ENCODE measurements at regions not wholly inside any gene's neighbourhood (a gene's known extent, or its start where the extent isn't known, plus 50 kb on each side); places are given as distances from the start of the nearest gene placed in this dataset.
"Not testable (repeated sequence)": the region's sequence is repeated elsewhere in the genome, so short reads cannot be mapped to it uniquely, and the experiment has no call there.

DNA sequence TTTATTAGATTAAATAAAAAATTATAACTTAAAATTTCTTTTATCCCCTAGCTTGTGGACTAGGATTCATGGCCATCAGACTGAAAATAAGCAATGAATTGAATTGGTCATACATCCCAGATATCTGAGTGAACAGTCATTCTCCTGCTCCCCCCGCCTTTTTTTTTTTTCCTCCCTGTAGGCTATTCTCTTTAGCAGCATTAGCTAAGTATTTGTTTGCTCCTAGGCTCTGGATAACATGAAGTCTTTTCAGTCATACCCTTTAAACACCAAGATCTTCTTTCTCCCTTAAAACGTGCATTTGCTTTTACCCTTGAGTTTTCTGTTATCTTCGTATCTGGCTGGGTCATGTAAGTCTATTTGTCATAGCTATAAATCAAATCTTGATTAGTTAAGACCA is 866.7 kb upstream of the SPRY2 start:
- DNase-seq: no peak

DNA sequence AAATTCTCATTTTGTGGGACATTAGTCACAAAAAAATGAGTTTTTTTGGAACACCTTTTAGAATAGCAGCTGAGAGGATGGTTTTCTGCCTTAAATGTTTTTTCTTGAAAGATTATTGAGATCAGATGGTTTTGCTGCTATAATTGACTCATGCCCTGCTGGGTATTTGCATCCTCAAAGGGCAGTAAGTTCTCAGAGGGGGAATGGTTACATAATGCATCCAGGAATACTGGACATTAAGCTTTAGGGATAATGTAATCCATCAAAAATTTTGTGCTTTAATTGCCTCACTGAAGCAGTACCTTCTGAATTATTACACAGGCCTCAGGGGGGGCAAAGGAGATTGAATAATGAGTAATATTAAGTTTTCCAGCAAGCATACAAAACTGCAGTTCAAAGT is 866.3 kb upstream of the SPRY2 start:
- DNase-seq: no peak

DNA sequence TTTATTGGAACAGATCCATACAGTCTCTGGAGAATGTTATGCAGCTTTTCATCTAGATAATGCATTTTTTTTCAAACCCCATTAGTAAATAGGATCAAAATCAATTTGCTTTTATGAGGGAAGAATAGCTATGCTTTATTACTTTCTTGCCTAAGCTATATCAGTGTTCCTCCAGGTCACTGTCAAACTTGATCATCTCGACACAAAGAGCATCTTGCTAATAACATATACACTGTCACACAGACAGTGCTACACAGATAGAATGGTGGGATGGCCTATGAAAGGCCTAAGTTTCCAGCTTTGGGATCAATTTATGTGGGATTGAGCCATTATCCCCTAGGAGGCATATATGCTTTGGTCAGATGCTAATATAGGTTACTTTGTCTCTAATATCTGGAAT is 862.9 kb upstream of the SPRY2 start:
- DNase-seq: no peak

DNA sequence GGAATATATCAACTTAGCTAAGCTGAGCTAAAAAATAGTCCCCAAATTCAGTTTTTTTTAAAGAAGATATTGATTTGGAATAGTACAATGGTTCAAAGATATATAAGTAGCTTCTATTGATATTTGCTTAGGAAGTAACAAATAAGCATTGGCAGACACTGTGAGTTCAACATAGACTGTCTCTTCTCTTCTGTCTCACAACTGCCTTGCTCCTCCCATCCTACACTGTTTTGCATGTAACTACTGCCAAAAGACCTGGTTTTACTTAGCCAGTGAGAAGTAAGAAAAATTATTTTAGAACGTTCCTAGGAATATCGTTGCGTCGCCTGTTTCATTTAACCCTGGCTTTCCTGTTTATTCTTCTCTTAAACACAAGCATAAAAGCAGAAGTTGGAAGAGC is 859.0 kb upstream of the SPRY2 start:
- DNase-seq: peak; percentile 14

DNA sequence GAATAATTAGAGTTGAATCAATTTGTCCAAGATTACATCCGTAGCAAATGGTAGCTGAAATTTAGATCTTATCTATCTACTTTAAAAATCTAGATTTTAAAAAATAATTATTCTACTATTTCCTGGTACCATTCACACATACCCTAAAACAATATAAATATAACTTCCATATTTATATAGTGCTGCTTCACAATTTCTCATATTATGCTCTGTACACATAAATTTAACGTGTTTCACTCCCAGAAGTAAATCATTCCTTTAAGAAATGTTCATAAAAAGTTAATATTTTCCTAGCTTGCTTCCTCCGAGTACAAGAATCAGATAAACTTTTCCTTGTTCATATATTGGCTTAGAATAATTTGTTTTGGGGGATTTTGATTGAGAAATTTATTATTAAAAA is 857.0 kb upstream of the SPRY2 start:
- no peak for DNase-seq

DNA sequence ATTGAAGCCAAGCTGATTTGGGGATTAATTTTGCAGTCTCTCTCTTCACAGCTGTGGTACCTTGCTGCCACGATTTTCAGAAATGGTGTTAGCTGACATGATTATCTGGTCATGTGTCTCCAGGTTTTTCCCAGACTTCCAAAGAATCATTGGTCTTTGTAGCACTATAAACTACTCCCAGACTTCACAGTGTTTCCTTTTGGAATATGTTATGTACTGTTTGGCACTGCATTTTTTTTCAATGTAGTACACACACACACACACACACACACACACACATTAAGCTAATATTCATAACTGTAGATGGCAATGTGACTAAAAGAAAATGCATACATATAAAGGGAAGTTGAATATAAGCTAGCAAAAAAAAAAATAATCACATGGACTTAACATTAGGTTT is 856.6 kb upstream of the SPRY2 start:
- no peak for DNase-seq

DNA sequence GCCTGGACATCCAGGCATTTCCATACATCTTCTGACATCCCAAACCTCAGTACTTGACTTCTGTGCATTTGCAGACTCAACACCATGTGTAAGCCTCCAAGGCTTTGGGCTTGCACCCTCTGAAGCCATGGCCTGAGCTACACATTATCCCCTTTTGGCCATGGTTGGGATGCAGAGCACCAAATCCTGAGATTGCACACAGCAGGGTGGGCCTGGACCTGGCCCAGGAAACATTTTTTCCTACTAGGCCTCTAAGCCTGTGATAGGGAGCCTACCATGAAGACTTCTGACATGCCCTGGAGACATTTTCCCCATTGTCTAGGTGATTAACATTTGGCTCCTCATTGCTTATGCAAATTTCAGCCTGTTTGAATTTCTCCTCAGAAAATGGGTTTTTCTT is 853.4 kb upstream of the SPRY2 start:
- DNase-seq: no peak

DNA sequence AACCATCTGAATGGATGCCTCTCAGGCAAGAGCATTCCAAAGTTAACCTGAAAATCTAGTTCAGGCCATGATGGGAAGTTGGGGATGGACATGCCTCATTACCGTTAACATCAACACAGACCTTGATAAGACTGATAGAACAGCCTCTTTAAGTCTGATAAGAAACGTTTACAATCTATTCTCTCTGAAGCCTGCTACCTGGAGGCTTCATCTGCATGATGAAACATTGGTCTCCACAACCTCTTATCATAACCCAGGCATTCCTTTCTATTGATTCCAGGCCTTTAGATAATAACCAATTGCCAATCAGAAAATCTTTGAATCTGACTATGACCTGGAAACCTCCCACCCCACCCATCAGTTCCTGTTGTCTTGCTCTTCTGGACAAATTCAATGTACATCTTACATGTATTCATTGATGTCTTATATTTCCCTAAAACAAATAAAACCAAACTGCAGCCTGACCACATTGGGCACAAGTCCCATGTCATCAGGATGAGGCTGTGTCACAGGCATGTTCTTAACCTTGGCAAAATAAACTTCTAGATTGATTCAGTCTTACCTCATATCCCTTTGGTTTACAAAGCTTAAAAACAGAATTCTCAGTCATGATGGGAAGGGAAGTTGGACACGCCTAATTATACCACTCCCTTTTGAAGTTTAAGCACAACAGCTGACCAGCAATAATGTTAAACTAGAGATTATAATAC is 843.8 kb upstream of the SPRY2 start:
- no peak for DNase-seq

DNA sequence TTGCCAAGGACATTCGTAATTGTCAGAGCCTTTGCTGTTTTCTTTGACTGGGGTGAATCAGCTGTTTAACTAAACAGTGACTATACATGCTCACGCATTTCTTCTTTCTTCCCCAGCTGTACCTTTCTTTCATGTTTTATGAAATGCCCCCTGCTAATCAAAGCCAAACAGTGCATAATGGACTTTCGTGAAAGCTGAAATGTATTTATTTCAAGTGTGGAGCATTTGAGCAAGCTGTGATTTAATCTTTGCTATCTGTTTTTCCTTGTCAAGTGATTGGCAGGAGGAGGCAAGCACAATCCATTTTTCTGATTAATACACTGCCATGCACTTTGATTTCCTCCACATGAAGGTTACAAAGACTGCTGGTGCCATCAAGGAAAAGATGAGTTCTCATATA is 831.7 kb upstream of the SPRY2 start:
- DNase-seq: no peak

DNA sequence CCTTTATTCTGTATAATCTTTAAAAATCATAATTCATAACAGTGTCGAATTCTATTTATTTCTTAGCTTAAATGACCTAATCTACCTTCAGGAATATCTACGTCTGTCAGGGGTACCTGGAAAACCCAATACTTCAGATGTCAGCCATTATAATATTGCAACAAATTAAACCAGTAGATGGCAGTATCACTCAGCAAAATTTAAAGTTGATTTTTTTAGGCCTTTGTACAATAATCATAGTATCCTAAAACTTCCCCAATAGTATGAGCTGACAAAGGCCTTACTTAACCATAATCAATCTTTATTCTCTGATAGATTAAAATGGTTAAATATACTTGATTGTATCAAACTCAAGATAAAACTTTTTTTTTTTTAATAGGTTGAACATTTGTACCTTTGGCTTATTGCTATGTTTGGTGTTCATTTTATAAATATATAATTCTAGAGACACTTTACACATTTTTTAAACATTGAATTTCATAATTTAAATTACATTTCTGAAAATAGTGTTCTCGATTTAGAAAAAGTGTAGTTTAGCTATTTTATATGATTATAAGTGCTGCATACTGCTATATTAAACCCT is 830.2 kb upstream of the SPRY2 start:
- DNase-seq: peak; percentile 6

DNA sequence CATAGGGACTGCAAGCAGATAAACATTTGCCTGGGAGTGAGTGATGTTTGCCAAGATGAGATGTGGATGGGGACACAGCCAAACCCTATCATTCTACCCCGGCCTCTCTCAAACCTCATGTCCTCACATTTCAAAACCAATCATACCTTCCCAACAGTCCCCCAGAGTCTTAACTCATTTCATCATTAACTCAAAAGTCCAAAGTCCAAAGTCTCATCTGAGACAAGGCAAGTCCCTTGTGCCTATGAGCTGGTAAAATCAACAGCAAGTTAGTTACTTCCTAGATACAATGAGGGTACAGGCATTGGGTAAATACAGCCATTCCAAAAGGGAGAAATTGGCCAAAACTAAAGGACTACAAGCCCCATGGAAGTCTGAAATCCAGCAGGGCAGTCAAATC is 822.9 kb upstream of the SPRY2 start:
- not testable (repeated sequence) for DNase-seq

DNA sequence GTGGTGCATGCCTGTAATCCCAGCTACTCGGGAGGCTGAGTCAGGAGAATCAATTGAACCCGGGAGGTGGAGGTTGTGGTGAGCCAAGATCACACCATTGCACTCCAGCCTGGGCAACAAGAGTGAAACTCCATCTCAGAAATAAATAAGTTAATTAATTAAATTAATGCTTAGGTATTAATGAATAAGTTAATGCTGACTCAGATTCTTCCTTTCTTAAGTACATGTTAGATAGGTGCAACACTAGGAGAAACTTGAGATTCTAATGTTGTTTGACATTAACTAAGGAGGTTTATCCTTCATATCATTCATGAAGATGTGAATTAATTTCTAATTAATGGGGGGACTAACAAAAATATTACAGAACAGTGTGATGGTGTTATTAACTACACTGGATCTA is 812.6 kb upstream of the SPRY2 start:
- no peak for DNase-seq

DNA sequence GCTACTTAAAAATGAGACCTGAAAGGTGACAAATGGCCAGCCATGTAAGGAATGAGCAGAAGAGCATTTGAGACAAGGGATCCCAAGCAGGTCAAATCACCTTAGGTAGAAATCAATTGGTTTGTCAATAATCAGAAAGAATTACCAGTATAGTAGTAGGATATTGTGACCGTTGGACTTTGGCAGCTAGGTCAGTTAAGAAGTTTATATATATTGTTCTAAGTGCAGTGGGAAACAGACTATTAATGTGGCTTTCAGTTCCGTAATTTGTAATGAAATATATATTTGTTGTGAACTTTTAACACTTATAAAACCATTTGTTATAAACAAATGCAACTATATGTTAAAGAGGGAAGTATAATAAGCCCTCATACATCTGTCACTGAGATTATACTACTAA is 807.9 kb upstream of the SPRY2 start:
- DNase-seq: no peak

DNA sequence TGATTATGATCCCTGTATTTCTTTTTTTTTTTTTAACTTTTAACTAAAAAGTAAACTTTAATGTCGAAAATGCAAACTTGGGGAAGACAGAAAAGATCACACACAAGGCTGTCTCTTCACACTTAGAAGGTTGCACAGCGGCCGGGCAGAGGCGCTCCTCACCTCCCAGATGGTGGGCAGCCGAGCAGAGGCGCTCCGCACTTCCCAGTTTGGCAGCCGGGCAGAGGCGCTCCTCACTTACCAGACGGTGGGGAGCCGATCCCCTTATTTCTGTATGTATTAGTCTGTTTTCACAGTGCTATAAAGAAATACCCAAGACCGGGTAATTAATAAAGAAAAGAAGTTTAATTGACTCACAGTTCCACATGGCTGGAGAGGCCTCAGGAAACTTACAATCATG is 805.6 kb upstream of the SPRY2 start:
- not testable (repeated sequence) for DNase-seq

DNA sequence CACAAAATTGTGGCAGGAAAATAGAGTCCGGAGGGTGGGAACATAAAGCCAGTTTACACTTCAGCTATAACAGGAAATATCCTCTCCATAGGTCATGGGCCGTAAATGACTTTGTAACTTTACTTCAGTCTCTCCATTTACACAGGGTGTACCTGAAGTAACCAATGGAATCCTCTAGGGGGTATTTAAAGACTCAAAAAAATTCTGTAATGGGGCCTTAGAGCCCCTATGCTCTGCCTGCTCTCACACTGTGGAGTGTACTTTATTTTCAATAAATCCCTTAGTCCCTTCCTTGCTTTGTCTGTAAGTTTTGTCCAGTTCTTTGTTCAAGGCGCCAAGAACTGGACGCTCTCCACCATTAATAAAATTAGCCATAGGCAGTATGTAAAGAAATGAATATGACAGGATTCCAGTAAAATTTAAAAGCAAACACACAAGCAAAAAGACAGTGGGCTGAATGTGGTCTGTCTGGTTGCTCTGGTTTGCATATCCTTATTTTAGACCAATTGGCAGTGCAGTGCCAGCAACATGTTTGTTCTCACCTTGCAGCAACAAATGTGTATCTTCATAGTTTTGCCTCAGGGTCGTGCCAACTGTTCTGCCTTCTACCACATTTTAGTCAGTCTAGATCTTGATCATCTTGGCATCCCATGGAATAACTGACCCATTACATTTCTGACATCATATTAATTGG is 801.5 kb upstream of the SPRY2 start:
- DNase-seq: no peak

DNA sequence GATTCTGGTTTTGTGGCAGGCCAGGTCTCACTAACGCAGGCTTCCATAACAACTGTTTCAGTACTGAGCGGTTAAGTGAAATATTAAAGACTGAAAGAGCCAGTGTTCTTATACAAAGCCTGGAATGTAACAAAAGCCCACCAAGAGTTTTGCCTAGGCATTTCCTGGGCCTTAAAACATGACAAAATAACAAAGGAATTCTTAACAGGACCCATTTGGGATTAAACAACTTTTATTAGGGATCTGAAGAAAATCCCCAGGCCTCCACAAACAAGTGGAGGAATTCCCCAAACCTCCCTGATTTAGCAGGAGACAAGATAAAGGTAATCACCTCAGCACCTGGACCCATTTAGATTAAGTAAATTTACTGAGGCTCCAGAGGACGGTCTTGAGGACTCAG is 799.7 kb upstream of the SPRY2 start:
- no peak for DNase-seq

DNA sequence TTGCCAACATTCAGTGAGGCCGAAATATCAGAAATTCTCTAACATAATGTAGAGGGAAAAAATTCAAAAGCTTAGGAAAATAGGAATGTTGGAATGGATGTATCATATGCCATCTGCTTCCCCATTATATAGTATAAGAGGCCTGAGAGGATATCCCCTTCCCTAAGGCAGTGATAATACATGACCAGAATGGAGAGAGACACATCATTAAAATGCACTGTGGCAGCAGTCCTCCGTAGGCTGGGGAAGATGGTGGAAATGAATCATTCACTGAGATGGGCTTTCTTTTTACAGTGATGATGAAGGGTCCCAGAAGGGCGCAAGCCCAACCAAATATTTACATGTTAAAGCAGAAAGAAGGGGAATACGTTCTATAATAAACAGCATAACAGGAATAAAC is 799.1 kb upstream of the SPRY2 start:
- no peak for DNase-seq

DNA sequence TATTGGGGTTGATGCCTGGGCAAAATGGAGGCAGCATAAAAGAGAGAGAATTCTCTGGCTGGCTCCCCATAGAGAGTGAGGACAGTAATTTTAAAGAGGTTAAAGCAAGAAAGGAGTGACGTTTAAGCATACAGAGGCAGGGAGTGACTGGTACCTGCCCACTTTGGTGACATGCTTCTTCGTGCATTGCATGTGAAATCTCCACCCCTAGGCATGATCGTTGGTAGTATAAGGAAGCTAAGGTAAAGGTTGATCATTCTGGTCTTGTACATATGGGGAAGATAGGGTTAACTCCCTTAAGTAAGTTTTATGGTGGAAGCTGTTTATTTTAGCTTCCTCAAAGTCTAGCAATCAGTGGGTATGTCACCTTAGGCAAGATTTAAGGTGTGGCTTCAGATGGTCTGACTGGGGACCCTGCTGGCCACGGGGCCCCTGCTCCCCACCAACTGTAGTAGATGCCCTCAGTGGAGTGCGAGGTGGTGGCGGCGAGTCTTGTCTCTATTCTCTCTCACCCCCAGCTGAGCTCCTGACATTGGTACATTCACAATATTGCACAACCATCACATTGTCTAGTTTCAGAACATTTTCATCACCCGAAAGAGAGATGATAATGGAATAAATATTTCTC is 797.5 kb upstream of the SPRY2 start:
- no peak for DNase-seq

DNA sequence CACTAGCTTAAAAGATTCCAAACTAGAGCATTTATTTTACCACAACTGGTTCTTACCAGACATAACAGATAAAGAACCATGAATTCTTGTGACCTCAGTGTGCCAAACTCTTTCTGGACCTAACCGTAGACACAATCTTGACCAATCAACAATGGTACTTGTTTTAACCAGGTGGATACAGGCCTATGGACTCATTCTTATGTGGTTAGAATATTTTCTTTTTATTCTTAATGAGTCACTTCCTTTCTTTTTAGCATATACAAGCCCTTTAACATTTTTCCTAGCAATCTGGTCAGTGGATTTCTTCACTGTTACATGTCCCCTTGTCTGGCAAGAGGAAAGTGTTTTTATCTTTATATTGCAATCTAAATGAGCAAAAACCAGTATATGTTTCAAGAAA is 792.1 kb upstream of the SPRY2 start:
- DNase-seq: no peak

DNA sequence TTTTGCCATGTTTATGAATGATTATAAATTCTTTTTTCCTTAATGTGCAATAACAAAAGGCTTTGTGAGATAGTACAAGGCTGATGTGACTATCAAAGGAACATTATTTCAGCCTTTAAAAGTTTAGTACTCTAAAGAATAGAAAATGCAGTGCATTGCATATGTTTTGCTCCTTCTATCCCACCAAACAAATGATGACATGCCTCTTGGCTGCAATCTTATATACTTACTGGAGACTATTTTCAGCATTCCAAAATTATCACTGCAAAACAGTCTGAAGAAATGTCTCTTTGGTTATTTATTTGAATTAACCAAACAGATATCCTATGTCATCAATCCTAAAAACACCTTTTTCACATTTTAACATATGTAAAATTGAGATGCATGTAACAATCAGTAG is 776.5 kb upstream of the SPRY2 start:
- no peak for DNase-seq

DNA sequence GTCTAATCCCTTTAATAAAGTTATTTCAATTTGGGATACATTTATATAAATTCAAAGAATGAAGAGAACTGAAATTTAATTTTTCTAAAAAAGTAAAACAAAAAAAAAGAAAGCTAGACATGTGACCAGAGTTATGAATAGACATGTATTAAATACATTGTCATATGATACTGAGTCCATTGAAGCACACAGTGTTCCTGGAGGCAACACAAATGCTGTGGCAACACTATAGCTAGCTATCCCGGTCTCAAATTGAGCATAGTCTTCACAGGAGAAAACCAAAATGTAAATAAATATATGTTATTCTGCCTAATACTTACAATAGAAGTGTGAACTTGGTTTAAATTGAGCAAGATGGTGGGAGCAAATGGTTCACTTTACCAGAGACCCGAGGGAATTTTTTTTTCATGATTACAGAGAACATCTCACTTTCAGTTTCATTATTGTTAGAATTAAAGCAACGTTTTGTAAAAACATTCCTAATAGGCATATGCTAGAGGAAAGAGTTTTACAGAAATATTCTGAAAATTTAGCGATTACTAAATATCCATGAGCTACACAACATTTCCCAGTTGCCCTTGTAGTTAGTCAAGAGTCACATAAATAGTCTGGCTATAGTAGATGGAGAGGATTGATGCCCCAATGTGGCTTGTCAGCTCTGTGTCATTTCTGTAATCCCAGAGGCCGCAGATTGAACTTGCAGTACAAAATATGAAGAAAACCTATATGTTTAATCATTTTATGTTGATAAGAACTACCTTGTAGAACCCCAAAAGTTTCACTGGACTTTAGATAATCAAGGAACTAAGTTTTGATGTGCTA is 775.7 kb upstream of the SPRY2 start:
- no peak for DNase-seq

DNA sequence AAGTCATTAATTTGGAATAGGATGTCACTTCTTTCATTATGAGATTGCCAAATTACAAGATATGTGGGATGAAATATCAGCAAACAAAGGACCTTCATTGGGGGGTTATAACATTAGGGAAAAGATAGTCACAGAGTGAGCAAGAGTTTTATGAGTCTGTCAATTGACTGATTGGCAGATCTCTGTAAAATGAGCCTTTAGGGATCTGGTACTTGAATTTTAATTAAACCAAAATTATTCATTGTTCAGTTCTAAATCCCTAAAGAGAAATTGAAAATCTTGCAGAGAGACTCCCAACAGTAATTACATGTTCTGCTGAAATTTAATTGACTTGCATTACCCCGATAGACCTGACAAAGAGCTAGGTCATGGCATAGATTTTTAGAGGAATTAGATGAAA is 768.1 kb upstream of the SPRY2 start:
- no peak for DNase-seq

DNA sequence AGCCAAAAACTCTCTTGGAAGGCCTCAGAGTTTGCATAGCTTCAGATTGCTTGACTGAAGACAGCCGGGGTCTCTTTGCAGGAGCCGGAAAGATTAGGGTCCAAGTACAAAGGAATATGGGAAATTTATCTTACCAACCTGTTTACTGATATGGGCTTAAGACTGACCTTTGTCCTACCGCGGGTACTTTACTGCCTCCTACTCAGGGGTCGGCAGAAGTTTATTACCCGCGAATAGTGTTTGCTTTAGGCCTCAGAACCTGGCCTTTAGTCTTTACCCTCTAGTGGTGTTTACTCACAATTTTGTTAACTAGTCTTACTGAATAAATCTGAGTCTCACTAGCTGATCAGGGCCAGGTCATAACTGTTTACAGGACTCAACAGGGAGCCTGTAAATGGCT is 765.4 kb upstream of the SPRY2 start:
- DNase-seq: no peak

Data from hindlimb muscle (tissue), 1 donor.